Adrenal gland (tissue), 9 donors: ENCODE measurements at regions not wholly inside any gene's neighbourhood (a gene's known extent, or its start where the extent isn't known, plus 50 kb on each side); places are given as distances from the start of the nearest gene placed in this dataset.
"Not testable (repeated sequence)": the region's sequence is repeated elsewhere in the genome, so short reads cannot be mapped to it uniquely, and the experiment has no call there.

Experiments used
- DNase-seq, 7 donors: peaks; one replicate each; pipeline ENCODE4 v3.0.0-alpha.2; 2019 to 2020
- H3K27ac ChIP-seq, 5 donors: fragments of 200-600 bp; sonication (generic) in 4 of 5; 1 replicate in 3 of 5; 2 replicates in 2 of 5; pipeline versions ENCODE4 v1.5.1 to v1.8.0; 2016 to 2020; ENCODE audit warnings: mild to moderate bottlenecking in 1 of 5
- H3K27me3 ChIP-seq: fragments of 200-600 bp; 2 replicates; pipeline ENCODE4 v1.8.0; 2021
- H3K36me3 ChIP-seq, 2 donors: fragments of 200-600 bp; replicated peaks in 1 of 2; 1 replicate in 1 of 2; 2 replicates in 1 of 2; pipeline versions ENCODE4 v1.5.1 to v1.8.0; 2018 to 2022
- H3K4me1 ChIP-seq, 2 donors: fragments of 200-600 bp; replicated peaks in 1 of 2; 1 replicate in 1 of 2; 2 replicates in 1 of 2; pipeline versions ENCODE4 v1.5.1 to v1.8.0; 2018 to 2021
- H3K4me3 ChIP-seq, 4 donors: fragments of 200-600 bp; sonication (generic) in 3 of 4; one replicate each; pipeline ENCODE4 v1.5.1; 2016 to 2018
- H3K9me3 ChIP-seq, 3 donors: fragments of 200-600 bp; sonication (generic) in 1 of 3; replicated peaks in 1 of 3; 1 replicate in 2 of 3; 2 replicates in 1 of 3; pipeline versions ENCODE4 v1.5.1 to v1.8.0; 2016 to 2021
- CTCF ChIP-seq, 6 experiments: fragments of 450-650 bp in 4 of 6; fragments of 200-600 bp in 2 of 6; sonication (generic) in 1 of 6; IDR thresholded peaks; 1 replicate in 5 of 6; 2 replicates in 1 of 6; pipeline versions ENCODE4 v1.5.1 to v1.8.0; 2016 to 2021; ENCODE audit warnings: antibody characterized with exemption in 6 of 6, mild to moderate bottlenecking in 2 of 6, moderate library complexity in 1 of 6
- POLR2A ChIP-seq, 2 donors: fragments of 450-650 bp; IDR thresholded peaks; one replicate each; pipeline ENCODE4 v1.6.1; 2017; ENCODE audit warnings: antibody characterized with exemption in 2 of 2, mild to moderate bottlenecking in 2 of 2, moderate library complexity in 1 of 2
- WGBS, 4 donors: extraction: QIAGEN DNeasy Blood & Tissue Kit in 2 of 4; methylation state at CpG; one replicate each; pipeline versions ENCODE4 v1.1.5 to v1.1.7; 2013 to 2017; 5-methylcytosine and 5-hydroxymethylcytosine counted together
- intact Hi-C, 2 donors: fragments of 100-400 bp; cut with DNase I; formaldehyde crosslinking; loops; one replicate each; pipeline versions ENCODE4 v1.14.1 to v1.15.0; 2022 to 2023
- donor health status: healthy with polysubstance abuse.
- donor health status: Bipolar disorder and iron deficiency.
- donor health status: DM: yes; HTN: yes; CAD: no.
- donor health status: DM: no; HTN: no; CAD: no.
- donor health status: DM: no; HTN: no; CAD: no.

DNA sequence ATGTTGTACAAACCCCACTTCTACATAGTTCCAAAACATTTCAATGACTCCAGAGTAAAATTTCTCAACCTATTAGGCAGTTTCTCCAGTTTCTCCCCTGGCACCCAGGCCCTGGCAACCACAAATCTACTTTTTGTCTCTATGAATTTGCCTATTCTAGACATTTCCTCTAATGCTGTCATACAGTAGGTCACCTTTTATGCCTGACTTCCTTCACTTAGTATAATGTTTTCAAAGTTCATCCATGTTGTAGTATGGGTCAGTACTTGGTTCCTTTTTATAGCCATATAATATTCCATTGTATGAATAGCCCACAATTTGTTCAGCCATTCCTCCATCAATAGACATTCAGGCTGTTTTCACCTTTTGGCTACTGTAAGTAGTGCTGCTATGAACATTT is 67.0 kb downstream of the SPRING1 start:
- Histone ChIP-seq H3K27ac (no peak overlapping the region), H3K4me1 (no peaks in the 10 kb centered on the region), H3K4me3 (no peak overlapping the region), H3K36me3 (no peaks in the 10 kb centered on the region), H3K9me3 (no peaks in the 10 kb centered on the region), H3K27me3 (no peaks in the 10 kb centered on the region)
- intact Hi-C loops = no loop called here
- no peak for TF ChIP-seq CTCF (IDR thresholded peaks at IDR 0.05)
- TF ChIP-seq POLR2A (IDR thresholded peaks at IDR 0.05) = no peak
- DNase-seq = no peak

- Histone ChIP-seq H3K27ac (no peak overlapping the region), H3K4me1 (no peaks in the 10 kb centered on the region), H3K36me3 (no peaks in the 10 kb centered on the region), H3K27me3 (no peaks in the 10 kb centered on the region), H3K4me3 (no peak overlapping the region), H3K9me3 (no peaks in the 10 kb centered on the region)
- TF ChIP-seq POLR2A (IDR thresholded peaks at IDR 0.05) = no peak
- no peak for TF ChIP-seq CTCF (IDR thresholded peaks at IDR 0.05)
- DNase-seq = no peak
- intact Hi-C loops = no loop called here
- 93 to 97% (median 95%) methylated on average over 10 of the region's 10 CpGs for WGBS, 4 donors
Measured at GRCh38 chr12:116667752-116668151, 70.1 kb downstream of the SPRING1 start.

GRCh38 chr12:116666829-116667228 is 71.0 kb downstream of the SPRING1 start:
- H3K9me3 ChIP-seq, intact Hi-C loops, H3K27ac ChIP-seq, H3K36me3 ChIP-seq, H3K4me1 ChIP-seq, H3K4me3 ChIP-seq, DNase-seq, H3K27me3 ChIP-seq: not testable (repeated sequence)
- 91 to 100% (median 93%) methylated on average over 3 to 8 of the region's 8 CpGs for WGBS, 4 donors

DNA sequence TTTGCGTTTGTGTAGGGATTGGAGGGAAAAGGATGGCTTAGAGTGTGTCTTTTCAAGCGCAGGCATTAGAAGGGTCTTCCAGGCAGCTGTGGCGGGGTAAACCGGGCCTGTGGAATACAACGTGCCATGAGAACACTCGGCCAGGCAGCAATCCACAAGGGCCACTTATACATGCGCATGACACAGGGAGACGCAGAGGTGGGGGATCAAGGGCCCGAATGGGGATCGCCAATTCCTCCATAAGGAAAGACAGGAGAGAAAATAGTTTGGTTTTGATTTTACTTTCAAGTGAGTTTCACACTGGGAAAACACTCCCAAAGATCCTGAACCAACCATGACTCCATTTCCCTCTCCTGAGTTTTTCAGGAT is 71.6 kb downstream of the SPRING1 start:
- Histone ChIP-seq H3K9me3 (no peaks in the 10 kb centered on the region), H3K4me3 (no peak overlapping the region), H3K27me3 (no peaks in the 10 kb centered on the region), H3K27ac (peak overlapping the region in 2 of 5 donors; percentile 6 to 75), H3K4me1 (no peaks in the 10 kb centered on the region), H3K36me3 (no peaks in the 10 kb centered on the region)
- no peak for DNase-seq
- TF ChIP-seq CTCF (IDR thresholded peaks at IDR 0.05) = no peak
- TF ChIP-seq POLR2A (IDR thresholded peaks at IDR 0.05) = no peak
- intact Hi-C loops = no loop called here
- 79 to 91% (median 80%) methylated on average over 10 of the region's 10 CpGs for WGBS, 4 donors

DNA sequence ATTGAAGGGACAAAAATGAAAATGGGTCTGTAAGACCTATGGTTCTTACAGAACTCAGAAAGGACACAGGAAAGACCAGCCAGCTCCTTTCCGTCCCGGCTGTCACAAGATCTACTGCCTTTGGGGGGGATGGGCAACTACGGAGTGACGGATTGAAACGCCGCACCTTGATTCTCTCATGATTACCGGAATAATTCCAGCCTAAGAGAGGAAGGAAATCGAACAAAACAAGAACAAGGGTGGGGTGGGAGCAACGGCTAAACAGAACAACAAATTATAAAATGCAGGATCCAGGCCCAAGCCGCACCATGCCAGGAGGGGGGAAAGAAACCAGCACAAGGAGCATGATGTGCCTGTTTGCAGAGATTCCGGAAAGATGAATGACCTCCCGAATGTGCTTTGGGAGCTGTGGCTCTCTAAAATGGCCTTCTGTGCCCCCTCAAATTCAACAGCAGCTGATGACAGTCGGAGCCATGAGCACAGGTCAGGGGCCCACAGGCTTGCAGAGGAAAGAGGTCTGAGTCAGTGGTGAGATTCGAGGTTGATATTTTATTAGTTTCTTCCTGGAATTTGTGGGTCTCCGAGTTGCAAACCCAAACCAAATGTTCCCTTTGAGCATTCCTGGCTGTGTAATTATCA is 72.1 kb downstream of the SPRING1 start:
- peak in 1 of 7 donors; percentile 32 for DNase-seq
- intact Hi-C loops = no loop called here
- Histone ChIP-seq H3K27me3 (no peaks in the 10 kb centered on the region), H3K36me3 (no peaks in the 10 kb centered on the region), H3K4me3 (no peak overlapping the region), H3K4me1 (no peaks in the 10 kb centered on the region), H3K27ac (peak overlapping the region in 2 of 5 donors; percentile 6 to 75), H3K9me3 (no peaks in the 10 kb centered on the region)
- TF ChIP-seq POLR2A (IDR thresholded peaks at IDR 0.05) = no peak
- TF ChIP-seq CTCF (IDR thresholded peaks at IDR 0.05) = no peak
- WGBS, 4 donors = 66 to 72% (median 70%) methylated on average over 15 of the region's 15 CpGs
